Activated CD4-positive, alpha-beta T cell treated with anti-CD3 and anti-CD28 coated beads, Interleukin-2, amount 10 ng/mL, durations not matched to agents 7 days and 5 days (primary cell): ENCODE measurements at regions not wholly inside any gene's neighbourhood (a gene's known extent, or its start where the extent isn't known, plus 50 kb on each side); places are given as distances from the start of the nearest gene placed in this dataset.

ENCODE experiments used
- CTCF ChIA-PET: fragments of 350-600 bp; sonication (Branson Sonifier 250); formaldehyde crosslinking; loops from one replicate; lab custom pipeline; 2021; ENCODE audit warnings: antibody characterized with exemption; lab: Charles Lee
- POLR2A ChIA-PET: fragments of 350-600 bp; sonication (Branson Sonifier 250); formaldehyde crosslinking; loops from one replicate; lab custom pipeline; 2021; ENCODE audit warnings: antibody characterized with exemption; lab: Charles Lee
- DNase-seq: peaks from one replicate; pipeline ENCODE4 v3.0.0-alpha.2; 2020
- H3K27ac Mint-ChIP-seq: one replicate; pipeline ENCODE4 v1.8.0; 2021; ENCODE audit warnings: mild to moderate bottlenecking, moderate library complexity, mixed read lengths
- H3K27me3 Mint-ChIP-seq: one replicate; pipeline ENCODE4 v1.8.0; 2021; ENCODE audit warnings: mixed read lengths
- H3K36me3 Mint-ChIP-seq: one replicate; pipeline ENCODE4 v1.8.0; 2021; ENCODE audit warnings: low read depth, mixed read lengths
- H3K4me1 Mint-ChIP-seq: one replicate; pipeline ENCODE4 v1.8.0; 2021; ENCODE audit warnings: mixed read lengths
- H3K4me3 Mint-ChIP-seq: one replicate; pipeline ENCODE4 v1.8.0; 2021; ENCODE audit warnings: mild to moderate bottlenecking, moderate library complexity, mixed read lengths
- H3K9me3 Mint-ChIP-seq: one replicate; pipeline ENCODE4 v1.8.0; 2021; ENCODE audit warnings: mixed read lengths

GRCh38 chr4:162450531-162451035 is 286.8 kb upstream of the FSTL5 start:
- Mint-ChIP-seq H3K27me3 (no peaks in the 10 kb centered on the region), H3K4me1 (no peaks in the 10 kb centered on the region), H3K27ac (no peak overlapping the region), H3K36me3 (no peaks in the 10 kb centered on the region), H3K4me3 (no peak overlapping the region), H3K9me3 (no peaks in the 10 kb centered on the region)
- no peak for DNase-seq
- POLR2A ChIA-PET, result no interaction called here
- CTCF ChIA-PET, result no interaction called here

DNA sequence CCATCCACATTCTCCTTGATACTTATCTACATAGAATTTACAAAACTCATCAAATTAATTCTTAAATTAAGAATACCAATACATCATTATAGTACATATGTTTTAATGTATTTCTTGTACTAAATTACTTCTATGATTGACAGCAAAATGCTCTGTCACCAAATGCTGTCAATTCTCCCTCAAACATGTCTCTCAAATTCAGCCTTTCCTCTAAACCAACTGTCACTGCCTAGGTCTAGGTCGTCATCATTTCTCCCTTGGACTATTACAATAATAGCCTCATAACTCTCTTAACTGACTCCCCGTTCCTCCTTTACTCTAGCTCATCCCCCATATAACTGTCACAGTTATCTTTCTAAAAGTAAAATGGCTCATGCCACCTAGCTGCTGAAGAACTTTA is 279.7 kb upstream of the FSTL5 start:
- Mint-ChIP-seq H3K27me3 (no peaks in the 10 kb centered on the region), H3K4me1 (no peaks in the 10 kb centered on the region), H3K4me3 (no peak overlapping the region), H3K36me3 (no peaks in the 10 kb centered on the region), H3K9me3 (no peaks in the 10 kb centered on the region), H3K27ac (no peak overlapping the region)
- DNase-seq, result no peak
- CTCF ChIA-PET, result no interaction called here
- POLR2A ChIA-PET, result no interaction called here

DNA sequence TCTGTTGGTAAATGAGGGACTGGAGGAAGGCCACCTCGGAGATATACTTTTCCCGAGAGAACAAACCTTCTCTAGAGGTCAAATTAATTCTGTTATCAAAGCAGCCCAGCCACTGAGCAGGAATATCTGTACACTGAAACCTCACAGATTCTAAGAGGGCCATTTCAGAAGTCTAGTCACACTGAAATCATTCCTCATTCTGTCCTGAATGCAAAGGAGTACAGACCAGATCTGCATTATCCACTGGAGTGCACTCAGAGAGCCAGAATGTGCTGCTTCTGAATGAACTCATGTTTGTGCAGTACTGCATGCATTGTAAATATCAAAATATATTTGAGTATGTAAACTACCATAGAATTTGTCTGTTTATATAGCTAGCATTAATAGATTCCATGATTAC is 278.3 kb upstream of the FSTL5 start:
- CTCF ChIA-PET, result no interaction called here
- Mint-ChIP-seq H3K27ac (no peak overlapping the region), H3K9me3 (no peaks in the 10 kb centered on the region), H3K4me3 (no peak overlapping the region), H3K27me3 (no peaks in the 10 kb centered on the region), H3K36me3 (no peaks in the 10 kb centered on the region), H3K4me1 (no peaks in the 10 kb centered on the region)
- POLR2A ChIA-PET, result no interaction called here
- no peak for DNase-seq

DNA sequence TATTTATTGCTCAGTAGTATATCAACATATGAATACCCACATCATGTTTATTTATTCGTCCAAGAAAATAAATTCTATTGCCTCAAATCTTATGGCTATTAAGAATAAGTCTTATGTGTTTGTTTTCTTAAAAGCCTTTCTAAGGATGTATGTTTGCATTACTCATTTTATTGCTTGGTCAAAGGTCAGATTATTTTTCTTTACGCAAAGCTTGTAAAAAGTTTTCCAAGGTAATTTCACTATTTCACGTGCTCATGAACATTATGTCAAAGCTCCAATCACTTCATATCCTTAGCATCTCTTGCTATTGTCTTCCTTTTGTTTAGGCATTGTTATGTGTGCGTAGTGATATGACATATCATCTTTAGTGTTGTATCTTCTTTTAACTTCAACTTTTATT is 258.5 kb upstream of the FSTL5 start:
- ChIA-PET CTCF (no interaction called here), POLR2A (no interaction called here)
- Mint-ChIP-seq H3K27me3 (no peaks in the 10 kb centered on the region), H3K9me3 (no peaks in the 10 kb centered on the region), H3K4me1 (no peaks in the 10 kb centered on the region), H3K4me3 (no peak overlapping the region), H3K27ac (no peak overlapping the region), H3K36me3 (no peaks in the 10 kb centered on the region)
- no peak for DNase-seq

- Mint-ChIP-seq H3K36me3 (no peaks in the 10 kb centered on the region), H3K4me1 (no peaks in the 10 kb centered on the region), H3K4me3 (no peak overlapping the region), H3K27ac (no peak overlapping the region), H3K27me3 (no peaks in the 10 kb centered on the region), H3K9me3 (no peaks in the 10 kb centered on the region)
- no peak for DNase-seq
- ChIA-PET POLR2A (no interaction called here), CTCF (no interaction called here)
Measured at GRCh38 chr4:162410854-162411253, 247.1 kb upstream of the FSTL5 start.

DNA sequence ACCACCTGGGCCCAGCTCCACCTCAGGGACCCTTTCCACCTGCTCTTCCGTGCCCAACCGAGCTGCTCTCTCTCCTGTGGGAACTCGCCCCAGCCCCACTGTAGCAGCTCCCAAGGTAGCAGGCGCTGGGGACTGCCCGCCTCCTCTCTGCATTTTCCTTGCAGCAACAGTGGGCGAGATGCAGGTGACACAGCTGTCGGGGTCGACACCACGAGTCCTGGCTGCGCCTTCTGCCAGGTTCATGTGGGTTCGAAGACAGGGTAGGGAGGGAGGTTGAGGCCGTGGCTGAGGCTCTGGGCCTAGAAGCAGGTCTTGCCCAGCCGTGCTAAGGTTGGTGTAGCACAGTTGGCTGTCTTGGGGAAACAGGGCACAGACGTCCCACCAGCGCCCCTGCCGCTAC is 245.2 kb upstream of the FSTL5 start:
- no peaks in the 10 kb centered on the region for H3K4me1 Mint-ChIP-seq
- H3K4me3 Mint-ChIP-seq, result no peak overlapping the region
- DNase-seq, result no peak
- CTCF ChIA-PET, result no interaction called here
- no peaks in the 10 kb centered on the region for H3K9me3 Mint-ChIP-seq
- no peaks in the 10 kb centered on the region for H3K27me3 Mint-ChIP-seq
- H3K27ac Mint-ChIP-seq, result no peak overlapping the region
- POLR2A ChIA-PET, result no interaction called here
- no peaks in the 10 kb centered on the region for H3K36me3 Mint-ChIP-seq

- DNase-seq, result no peak
- Mint-ChIP-seq H3K4me1 (no peaks in the 10 kb centered on the region), H3K4me3 (no peak overlapping the region), H3K27ac (no peak overlapping the region), H3K36me3 (no peaks in the 10 kb centered on the region), H3K27me3 (no peaks in the 10 kb centered on the region), H3K9me3 (no peaks in the 10 kb centered on the region)
- CTCF ChIA-PET, result no interaction called here
- POLR2A ChIA-PET, result no interaction called here
Measured at GRCh38 chr4:162408309-162408708, 244.5 kb upstream of the FSTL5 start.

GRCh38 chr4:162406637-162407365 is 243.0 kb upstream of the FSTL5 start:
- no peak overlapping the region for H3K4me3 Mint-ChIP-seq
- ChIA-PET CTCF (no interaction called here), POLR2A (no interaction called here)
- no peak overlapping the region for H3K27ac Mint-ChIP-seq
- no peaks in the 10 kb centered on the region for H3K9me3 Mint-ChIP-seq
- H3K4me1 Mint-ChIP-seq, result no peaks in the 10 kb centered on the region
- H3K27me3 Mint-ChIP-seq, result no peaks in the 10 kb centered on the region
- DNase-seq, result no peak
- H3K36me3 Mint-ChIP-seq, result no peaks in the 10 kb centered on the region

DNA sequence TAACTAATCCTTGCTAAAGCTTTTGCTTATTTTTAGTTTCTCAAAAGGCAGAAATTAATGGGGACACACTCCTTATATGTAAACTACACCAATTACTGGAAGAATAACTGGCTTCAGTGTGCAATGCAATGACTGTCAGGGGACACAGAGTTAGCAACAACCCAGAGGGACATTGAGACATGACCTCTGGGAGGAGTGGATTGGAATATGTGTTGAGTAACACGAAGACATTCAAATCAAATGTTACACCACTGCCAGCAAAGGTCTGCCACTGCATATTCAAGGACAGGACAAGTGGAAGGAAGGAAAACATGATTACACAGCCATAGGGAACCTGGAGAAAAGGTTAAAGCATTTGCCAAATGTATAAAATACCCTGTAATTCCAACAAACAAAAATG is 240.1 kb upstream of the FSTL5 start:
- DNase-seq, result no peak
- H3K36me3 Mint-ChIP-seq, result no peaks in the 10 kb centered on the region
- POLR2A ChIA-PET, result no interaction called here
- no peak overlapping the region for H3K4me3 Mint-ChIP-seq
- CTCF ChIA-PET, result no interaction called here
- no peak overlapping the region for H3K27ac Mint-ChIP-seq
- no peaks in the 10 kb centered on the region for H3K4me1 Mint-ChIP-seq
- H3K9me3 Mint-ChIP-seq, result no peaks in the 10 kb centered on the region
- H3K27me3 Mint-ChIP-seq, result no peaks in the 10 kb centered on the region

GRCh38 chr4:162403419-162403818 is 239.6 kb upstream of the FSTL5 start:
- Mint-ChIP-seq H3K4me3 (no peak overlapping the region), H3K27me3 (no peaks in the 10 kb centered on the region), H3K36me3 (no peaks in the 10 kb centered on the region), H3K4me1 (no peaks in the 10 kb centered on the region), H3K27ac (no peak overlapping the region), H3K9me3 (no peaks in the 10 kb centered on the region)
- no peak for DNase-seq
- POLR2A ChIA-PET, result no interaction called here
- CTCF ChIA-PET, result no interaction called here

GRCh38 chr4:162401021-162401420 is 237.2 kb upstream of the FSTL5 start:
- POLR2A ChIA-PET, result no interaction called here
- Mint-ChIP-seq H3K27me3 (no peaks in the 10 kb centered on the region), H3K4me3 (no peak overlapping the region), H3K4me1 (no peaks in the 10 kb centered on the region), H3K9me3 (peaks cover 6% of the 10 kb centered on the region), H3K36me3 (no peaks in the 10 kb centered on the region), H3K27ac (no peak overlapping the region)
- no peak for DNase-seq
- CTCF ChIA-PET, result no interaction called here

DNA sequence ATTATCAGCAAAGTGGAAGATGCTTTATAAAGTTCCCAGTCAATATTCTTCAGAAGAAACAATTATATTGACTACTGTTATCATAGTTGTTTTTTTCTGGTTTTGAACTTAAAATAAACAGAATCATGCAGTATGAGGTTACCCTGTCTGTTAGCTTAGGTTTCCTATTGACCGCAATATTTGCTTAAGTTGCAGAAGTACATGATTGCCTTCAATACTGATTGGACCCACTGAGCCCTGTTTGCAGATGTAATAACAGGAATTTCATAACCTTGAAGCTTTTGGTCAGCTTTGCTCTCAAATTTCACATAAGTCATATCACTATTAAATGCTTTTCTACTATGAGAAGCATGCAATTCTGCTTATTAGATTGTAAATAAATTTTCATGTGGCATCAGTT is 229.1 kb upstream of the FSTL5 start:
- ChIA-PET CTCF (no interaction called here), POLR2A (no interaction called here)
- no peaks in the 10 kb centered on the region for H3K36me3 Mint-ChIP-seq
- H3K27me3 Mint-ChIP-seq, result no peaks in the 10 kb centered on the region
- H3K4me3 Mint-ChIP-seq, result no peak overlapping the region
- DNase-seq, result no peak
- peaks cover 4% of the 10 kb centered on the region for H3K9me3 Mint-ChIP-seq
- H3K4me1 Mint-ChIP-seq, result no peaks in the 10 kb centered on the region
- no peak overlapping the region for H3K27ac Mint-ChIP-seq

- Mint-ChIP-seq H3K4me1 (no peaks in the 10 kb centered on the region), H3K9me3 (no peaks in the 10 kb centered on the region)
- POLR2A ChIA-PET, result no interaction called here
Measured at GRCh38 chr4:162366146-162366545, 202.3 kb upstream of the FSTL5 start.

DNA sequence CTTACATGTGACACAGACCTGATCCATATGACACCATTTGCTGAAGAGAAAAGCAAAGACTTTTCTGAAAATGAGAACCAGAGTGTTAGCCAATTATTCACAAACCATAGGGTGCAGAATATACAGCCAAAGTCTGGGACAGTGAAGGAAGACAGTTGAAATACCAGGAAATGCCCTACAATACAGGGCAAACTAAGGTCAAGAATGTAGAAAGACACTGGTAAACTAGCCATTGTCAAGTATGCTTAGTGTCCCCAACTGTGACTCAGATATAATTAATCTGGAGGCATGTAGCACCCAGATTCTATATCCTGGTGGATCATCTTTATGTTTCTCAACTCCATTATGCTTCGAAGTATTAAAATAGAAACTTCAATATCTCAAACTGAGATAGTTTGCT is 200.9 kb upstream of the FSTL5 start:
- CTCF ChIA-PET, result no interaction called here
- Mint-ChIP-seq H3K27me3 (no peaks in the 10 kb centered on the region), H3K36me3 (no peaks in the 10 kb centered on the region), H3K9me3 (no peaks in the 10 kb centered on the region), H3K4me1 (no peaks in the 10 kb centered on the region), H3K4me3 (no peak overlapping the region), H3K27ac (no peak overlapping the region)
- POLR2A ChIA-PET, result no interaction called here
- no peak for DNase-seq

More at GRCh38 chr4:162366146-162366545, 202.3 kb upstream of the FSTL5 start:
- H3K36me3 Mint-ChIP-seq, result no peaks in the 10 kb centered on the region
- no peaks in the 10 kb centered on the region for H3K27me3 Mint-ChIP-seq
- H3K4me3 Mint-ChIP-seq, result no peak overlapping the region
- H3K27ac Mint-ChIP-seq, result no peak overlapping the region
- CTCF ChIA-PET, result no interaction called here
- no peak for DNase-seq
